ENCODE measurements at regions not wholly inside any gene's neighbourhood (a gene's known extent, or its start where the extent isn't known, plus 50 kb on each side); places are given as distances from the start of the nearest gene placed in this dataset.
"Not testable (repeated sequence)": the region's sequence is repeated elsewhere in the genome, so short reads cannot be mapped to it uniquely, and the experiment has no call there.

DNA sequence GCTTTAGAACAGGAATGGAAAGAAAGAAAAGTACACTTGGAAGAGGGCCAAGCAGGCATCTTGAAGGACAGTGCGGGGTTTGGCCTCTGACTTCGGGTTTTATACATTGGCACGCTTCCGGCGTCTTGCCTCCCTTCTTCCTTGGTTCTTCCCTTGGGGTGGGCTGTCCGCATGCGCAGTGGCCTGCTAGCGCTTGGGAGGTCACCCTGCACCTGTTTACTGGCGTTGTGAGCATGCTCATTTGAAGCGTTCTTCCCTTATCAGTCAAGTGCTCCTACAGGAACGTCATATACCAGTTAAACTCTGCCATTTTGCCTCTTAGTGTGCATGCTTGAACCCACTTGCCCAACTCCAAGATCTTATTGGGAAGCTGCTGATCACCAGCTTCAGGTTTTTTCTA is 230.0 kb downstream of the TTLL2 start:
- no peak overlapping the region for H3K27ac ChIP-seq
- TF ChIP-seq, protein P1, sequence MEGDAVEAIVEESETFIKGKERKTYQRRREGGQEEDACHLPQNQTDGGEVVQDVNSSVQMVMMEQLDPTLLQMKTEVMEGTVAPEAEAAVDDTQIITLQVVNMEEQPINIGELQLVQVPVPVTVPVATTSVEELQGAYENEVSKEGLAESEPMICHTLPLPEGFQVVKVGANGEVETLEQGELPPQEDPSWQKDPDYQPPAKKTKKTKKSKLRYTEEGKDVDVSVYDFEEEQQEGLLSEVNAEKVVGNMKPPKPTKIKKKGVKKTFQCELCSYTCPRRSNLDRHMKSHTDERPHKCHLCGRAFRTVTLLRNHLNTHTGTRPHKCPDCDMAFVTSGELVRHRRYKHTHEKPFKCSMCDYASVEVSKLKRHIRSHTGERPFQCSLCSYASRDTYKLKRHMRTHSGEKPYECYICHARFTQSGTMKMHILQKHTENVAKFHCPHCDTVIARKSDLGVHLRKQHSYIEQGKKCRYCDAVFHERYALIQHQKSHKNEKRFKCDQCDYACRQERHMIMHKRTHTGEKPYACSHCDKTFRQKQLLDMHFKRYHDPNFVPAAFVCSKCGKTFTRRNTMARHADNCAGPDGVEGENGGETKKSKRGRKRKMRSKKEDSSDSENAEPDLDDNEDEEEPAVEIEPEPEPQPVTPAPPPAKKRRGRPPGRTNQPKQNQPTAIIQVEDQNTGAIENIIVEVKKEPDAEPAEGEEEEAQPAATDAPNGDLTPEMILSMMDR (conservative IDR thresholded peaks at IDR 0.05): no peak

DNA sequence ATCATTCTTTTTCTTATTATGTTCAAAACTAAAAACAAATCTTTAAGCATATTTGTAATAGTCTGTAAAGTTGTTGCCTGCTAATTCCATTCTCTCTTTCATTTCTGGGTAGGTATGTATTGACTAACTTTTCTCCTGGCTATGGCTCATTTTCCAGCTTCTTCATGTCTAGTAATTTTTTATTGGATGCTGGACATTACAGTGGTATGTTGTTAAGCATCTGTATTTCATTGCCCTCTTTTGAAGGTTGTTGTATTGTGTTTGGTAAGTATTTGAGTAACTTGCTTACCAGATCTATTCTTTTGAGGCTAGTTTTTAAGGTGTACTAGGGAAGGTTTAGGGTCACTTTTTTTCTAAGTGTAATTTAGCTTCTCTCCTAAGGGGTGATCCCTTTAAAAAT is 230.9 kb downstream of the TTLL2 start:
- TF ChIP-seq, protein P1 (conservative IDR thresholded peaks at IDR 0.05): no peak
- H3K27ac ChIP-seq: no peak overlapping the region

DNA sequence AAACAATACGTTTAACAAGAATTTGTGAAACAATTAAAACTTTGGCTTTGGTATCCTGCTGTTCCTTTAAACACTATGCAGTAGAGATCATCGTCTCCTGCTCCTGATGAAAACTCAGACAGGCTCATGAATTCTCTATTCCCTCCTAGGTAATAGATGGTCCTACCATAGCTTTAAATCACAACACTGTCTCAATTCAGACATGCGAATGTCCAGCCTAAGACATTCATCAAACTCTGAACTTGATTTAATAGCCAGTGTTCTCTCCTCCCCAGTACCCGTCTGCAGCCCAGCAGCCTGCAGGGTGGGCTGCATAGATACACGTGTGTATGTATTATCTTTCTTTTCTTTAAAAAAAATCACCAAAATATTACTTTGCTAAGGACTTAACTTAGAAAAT is 232.8 kb downstream of the TTLL2 start:
- TF ChIP-seq, protein P1 (conservative IDR thresholded peaks at IDR 0.05): no peak
- no peak overlapping the region for H3K27ac ChIP-seq

DNA sequence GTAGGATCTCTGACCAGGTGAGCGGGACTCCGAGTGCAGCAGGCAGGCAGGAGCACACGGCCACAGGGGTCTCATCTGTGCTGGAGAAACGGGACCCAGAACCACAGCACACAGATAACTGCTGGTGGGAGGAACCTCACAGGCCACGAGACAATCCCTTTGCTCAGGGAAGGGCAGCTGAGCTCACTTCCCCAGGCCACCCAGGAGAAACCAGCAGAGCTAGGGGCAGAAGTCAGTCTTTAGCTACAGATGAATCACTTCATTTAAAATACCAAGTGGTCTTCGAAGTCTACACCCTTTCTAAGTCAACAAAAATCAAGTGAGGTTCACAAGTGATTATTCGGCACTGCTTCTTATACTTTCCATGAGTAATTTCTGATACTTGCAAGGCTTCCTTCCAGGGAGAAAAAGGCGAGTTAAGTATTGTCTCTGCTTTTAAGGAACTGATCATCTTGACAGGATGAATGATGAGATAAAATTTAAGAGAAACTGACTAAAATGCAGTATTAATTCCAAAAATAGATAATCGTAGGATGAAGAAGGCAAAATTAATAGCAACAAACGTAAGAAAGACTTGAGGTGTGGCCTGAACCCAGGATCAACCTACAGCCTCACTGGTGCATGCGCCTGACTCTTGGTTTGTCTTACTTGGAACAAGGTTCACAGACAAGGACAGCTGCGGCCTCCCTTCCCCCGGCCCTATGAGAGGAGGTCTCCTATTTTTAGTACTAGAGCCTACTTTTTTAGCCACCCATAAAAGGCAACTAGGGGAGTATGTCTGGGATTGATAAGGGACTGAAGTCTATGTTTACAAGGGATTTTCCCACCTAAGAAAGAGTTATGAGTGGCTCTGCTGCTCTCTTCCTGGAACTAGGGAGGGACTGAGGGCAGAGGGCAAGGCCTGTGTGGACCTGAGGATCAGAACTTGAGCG is 233.6 kb downstream of the TTLL2 start:
- TF ChIP-seq, protein P1 (conservative IDR thresholded peaks at IDR 0.05): no peak
- no peak overlapping the region for H3K27ac ChIP-seq

DNA sequence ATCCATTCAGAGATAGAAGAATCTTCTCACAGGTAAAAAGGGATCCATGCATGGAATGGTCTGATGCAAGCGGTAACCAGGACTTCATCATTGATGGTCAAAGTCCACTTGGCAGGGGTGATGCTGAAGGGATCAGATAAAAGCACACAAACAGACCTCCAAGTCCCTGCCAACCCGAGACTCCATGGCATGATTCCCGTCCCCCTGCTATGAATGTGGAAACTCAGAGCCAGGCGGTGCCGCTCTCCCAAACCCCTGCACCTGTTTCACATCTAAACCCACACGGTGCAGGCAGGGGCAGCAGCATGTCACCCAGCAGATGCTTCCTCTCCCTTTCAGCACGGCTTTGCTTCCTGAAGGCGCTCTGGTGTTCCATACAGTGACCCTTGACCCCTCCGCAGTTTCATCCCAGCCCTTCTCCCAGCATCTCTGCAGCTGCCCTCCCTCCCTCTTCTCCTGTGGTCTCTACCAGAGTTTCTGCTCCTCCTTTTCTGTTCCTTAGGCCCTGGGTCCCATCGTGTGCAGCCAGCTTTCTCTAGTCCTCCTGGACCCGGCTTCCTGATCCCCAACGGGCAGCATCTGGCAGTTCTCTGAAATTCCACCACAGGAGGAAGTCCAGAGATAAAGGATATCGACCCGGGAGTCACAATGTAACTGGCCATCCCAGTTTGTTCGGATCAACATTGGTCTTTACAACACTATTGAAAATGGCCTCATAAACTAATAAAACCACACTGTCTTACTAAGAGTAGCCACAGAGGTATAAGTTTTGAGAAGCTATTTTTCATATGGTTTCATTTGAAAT is 235.0 kb downstream of the TTLL2 start:
- TF ChIP-seq, protein P1 (conservative IDR thresholded peaks at IDR 0.05): no peak
- H3K27ac ChIP-seq: 0 out of 2 replicates have a peak overlapping the region, but pooled peaks have one; percentile 14

DNA sequence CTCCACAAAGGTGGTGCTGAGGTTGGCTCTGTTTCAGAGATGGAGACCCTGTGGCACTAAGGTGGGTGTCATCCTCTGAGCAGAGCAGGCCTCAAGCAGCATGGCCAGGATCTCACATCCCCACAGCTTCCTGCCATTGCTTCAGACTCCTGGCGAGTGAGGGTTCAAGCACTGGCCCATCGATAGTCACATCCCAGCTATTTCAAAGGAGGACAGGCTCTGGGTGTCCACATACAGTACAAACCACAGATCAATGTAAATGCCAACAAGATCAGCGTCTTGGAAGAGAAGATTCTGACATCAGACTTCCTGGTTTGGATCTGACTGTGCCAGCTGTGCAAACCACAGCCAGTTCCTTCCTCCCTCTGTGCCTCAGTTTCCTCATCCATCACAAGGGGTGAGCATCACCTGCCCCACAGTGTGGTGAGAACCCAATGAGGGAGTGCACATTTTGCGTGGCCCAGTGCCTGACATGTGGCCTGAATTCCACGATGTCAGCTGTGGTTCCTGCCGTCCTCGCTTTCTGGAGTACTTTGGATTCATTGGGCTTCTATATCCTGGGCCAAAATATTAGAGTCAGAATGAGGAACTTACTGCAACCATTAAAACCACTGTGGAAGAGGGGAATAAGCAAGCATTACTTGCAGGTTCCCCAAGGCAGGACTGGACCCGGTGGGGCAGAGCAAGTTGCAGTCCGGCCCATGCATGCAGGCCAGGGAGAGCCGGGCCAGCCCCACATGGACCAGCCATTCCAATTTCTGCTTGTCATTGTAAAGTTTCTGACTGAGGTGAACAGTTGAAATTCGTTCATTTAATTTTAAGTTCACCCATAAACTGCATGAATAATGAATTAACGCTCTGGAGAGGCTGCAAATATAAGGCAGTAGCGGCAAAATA is 236.0 kb downstream of the TTLL2 start:
- H3K27ac ChIP-seq: 0 out of 2 replicates have a peak overlapping the region, but pooled peaks have one; percentile 14
- TF ChIP-seq, protein P1 (conservative IDR thresholded peaks at IDR 0.05): no peak

DNA sequence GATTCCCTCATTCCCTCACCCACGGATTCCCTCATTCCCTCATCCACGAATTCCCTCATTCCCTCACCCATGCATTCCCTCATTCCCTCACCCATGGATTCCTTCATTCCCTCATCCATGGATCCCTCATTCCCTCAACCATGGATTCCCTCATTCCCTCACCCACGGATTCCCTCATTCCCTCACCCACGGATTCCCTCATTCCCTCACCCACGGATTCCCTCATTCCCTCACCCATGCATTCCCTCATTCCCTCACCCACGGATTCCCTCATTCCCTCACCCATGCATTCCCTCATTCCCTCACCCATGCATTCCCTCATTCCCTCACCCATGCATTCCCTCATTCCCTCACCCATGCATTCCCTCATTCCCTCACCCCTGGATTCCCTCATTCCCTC is 238.0 kb downstream of the TTLL2 start:
- not testable (repeated sequence) for H3K27ac ChIP-seq
